Right lobe of liver (tissue), 4 donors: ENCODE measurements at regions not wholly inside any gene's neighbourhood (a gene's known extent, or its start where the extent isn't known, plus 50 kb on each side); places are given as distances from the start of the nearest gene placed in this dataset.

Source experiments
- CTCF ChIP-seq, 4 donors: fragments of 200-600 bp in 3 of 4; fragments of 450-650 bp in 1 of 4; IDR thresholded peaks; one replicate each; pipeline versions ENCODE4 v1.5.1 to v1.8.0; 2016 to 2022; ENCODE audit warnings: antibody characterized with exemption in 4 of 4, mild to moderate bottlenecking in 2 of 4
- POLR2A ChIP-seq: fragments of 450-650 bp; IDR thresholded peaks from one replicate; pipeline ENCODE4 v1.6.1; 2017; ENCODE audit warnings: antibody characterized with exemption, mild to moderate bottlenecking
- donor health status: DM: no; HTN: no; CAD: no.
- donor health status: DM: no; HTN: no; CAD: no.
- donor health status: DM: no; HTN: yes; CAD: no.

DNA sequence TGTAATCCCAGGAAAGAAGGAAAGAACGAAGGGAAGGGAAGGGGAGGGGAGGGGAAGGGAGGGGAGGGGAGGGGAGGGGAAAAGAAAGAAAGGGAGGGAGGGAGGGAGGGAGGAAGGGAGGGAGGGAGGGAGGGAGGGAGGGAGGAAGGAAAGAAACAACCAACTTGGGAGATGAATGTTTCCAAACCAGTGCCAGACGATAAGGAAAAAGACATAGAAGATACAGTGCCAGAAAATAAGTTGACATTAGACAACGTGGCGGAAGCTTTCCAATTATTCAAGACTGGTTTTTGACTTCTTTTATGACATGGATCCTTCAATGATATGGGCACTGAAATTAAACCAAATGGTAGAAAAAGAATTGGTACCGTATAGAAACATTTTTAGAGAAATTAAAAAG, 181.2 kb upstream of the POU5F2 start:
- TF ChIP-seq CTCF (IDR thresholded peaks at IDR 0.05) (no peak), POLR2A (no peak)
